Epithelial cell of esophagus (primary cell): ENCODE measurements at regions not wholly inside any gene's neighbourhood (a gene's known extent, or its start where the extent isn't known, plus 50 kb on each side); places are given as distances from the start of the nearest gene placed in this dataset.
"Not testable (repeated sequence)": the region's sequence is repeated elsewhere in the genome, so short reads cannot be mapped to it uniquely, and the experiment has no call there.

Experiments used
- DNase-seq: peaks from one replicate; pipeline ENCODE4 v3.0.0; 2010; ENCODE audit warnings: low read depth
- H3K4me3 ChIP-seq: 2 replicates; pipeline ENCODE4 v1.5.1; 2011; ENCODE audit warnings: mild to moderate bottlenecking, low read length, control low read depth
- CTCF ChIP-seq: IDR thresholded peaks from 2 replicates; pipeline ENCODE4 v1.5.1; 2011; ENCODE audit warnings: low read depth, mild to moderate bottlenecking, low read length, control low read depth, inconsistent platforms; ENCODE audit not compliant: insufficient read depth; ENCODE audit errors: missing control alignments

- no peak for DNase-seq
- no peak for TF ChIP-seq CTCF
Measured at GRCh38 chr5:92713826-92714225, 867.2 kb downstream of the NR2F1-AS1 start.

GRCh38 chr5:92713335-92713743 is 867.7 kb downstream of the NR2F1-AS1 start:
- no peak for TF ChIP-seq CTCF
- no peak for DNase-seq

More at GRCh38 chr5:92713826-92714225, 867.2 kb downstream of the NR2F1-AS1 start:
- no peak overlapping the region for H3K4me3 ChIP-seq

GRCh38 chr5:92711956-92712355 is 869.1 kb downstream of the NR2F1-AS1 start:
- H3K4me3 ChIP-seq = no peak overlapping the region
- no peak for DNase-seq
- TF ChIP-seq CTCF = no peak

More at GRCh38 chr5:92713335-92713743, 867.7 kb downstream of the NR2F1-AS1 start:
- H3K4me3 ChIP-seq = no peak overlapping the region

GRCh38 chr5:92704590-92704989 is 876.4 kb downstream of the NR2F1-AS1 start:
- no peak overlapping the region for H3K4me3 ChIP-seq
- no peak for TF ChIP-seq CTCF
- no peak for DNase-seq

GRCh38 chr5:92703976-92704375 is 877.0 kb downstream of the NR2F1-AS1 start:
- H3K4me3 ChIP-seq = no peak overlapping the region
- TF ChIP-seq CTCF = no peak
- DNase-seq = no peak

DNA sequence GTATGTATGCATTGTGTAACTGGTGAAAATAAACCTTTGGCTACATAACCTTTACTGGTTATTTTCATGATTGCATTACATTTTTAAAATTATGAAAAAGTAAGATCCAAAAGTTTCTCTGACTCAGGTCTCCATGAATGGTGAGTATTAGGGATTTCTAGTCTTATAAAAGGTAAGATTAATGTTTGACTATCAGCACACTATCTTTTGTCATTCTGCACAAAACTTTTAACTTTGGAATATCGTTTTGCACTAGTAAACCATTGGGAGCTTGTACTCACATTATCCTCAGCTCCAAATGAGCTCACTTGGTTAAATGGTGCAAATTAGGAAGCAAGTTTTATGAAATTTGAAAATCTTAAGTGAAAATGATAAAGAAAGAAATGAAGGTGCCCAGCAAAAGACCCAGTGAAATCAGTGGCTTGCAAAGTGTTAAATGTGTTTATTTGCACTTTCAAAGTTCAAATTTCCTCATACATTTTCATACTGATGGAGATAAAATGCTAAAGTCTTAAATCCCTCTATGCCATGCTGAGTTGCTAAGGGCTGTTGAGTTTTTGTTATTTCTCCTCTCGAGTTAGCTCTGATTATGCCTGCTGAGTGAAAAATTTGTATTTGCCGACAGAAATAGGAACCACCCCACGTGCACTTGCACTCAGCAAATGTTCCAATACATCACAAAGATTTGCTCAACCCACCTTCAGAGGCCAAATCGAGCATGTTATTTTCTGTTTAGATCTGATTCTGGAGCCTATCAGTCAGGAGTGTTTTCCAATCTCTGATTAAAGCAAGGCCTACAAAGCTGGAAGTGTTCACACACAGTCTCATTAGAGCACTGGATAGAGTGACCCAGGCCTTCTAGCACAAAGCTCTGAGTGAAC is 885.7 kb downstream of the NR2F1-AS1 start:
- no peak for DNase-seq
- H3K4me3 ChIP-seq = no peak overlapping the region
- TF ChIP-seq CTCF = no peak

- no peak overlapping the region for H3K4me3 ChIP-seq
- DNase-seq = no peak
- TF ChIP-seq CTCF = no peak
Measured at GRCh38 chr5:92694067-92694466, 887.0 kb downstream of the NR2F1-AS1 start.

GRCh38 chr5:92691955-92692354 is 889.1 kb downstream of the NR2F1-AS1 start:
- DNase-seq, H3K4me3 ChIP-seq: not testable (repeated sequence)
